RWPE1 (cell line): ENCODE measurements at regions not wholly inside any gene's neighbourhood (a gene's known extent, or its start where the extent isn't known, plus 50 kb on each side); places are given as distances from the start of the nearest gene placed in this dataset.

Experiments used
- CTCF ChIA-PET: fragments of 350-600 bp; sonication (Branson Sonifier 250); formaldehyde crosslinking; extraction: SDS; loops from one replicate; lab custom pipeline; 2021; lab: Yijun Ruan, JAX
- POLR2A ChIA-PET: fragments of 400-600 bp; formaldehyde crosslinking; extraction: SDS; loops from one replicate; lab custom pipeline; 2020; ENCODE audit warnings: antibody characterized with exemption; ENCODE audit not compliant: low non-redundant PET; lab: Yijun Ruan, JAX
- DNase-seq: peaks from one replicate; pipeline ENCODE4 v3.0.0; 2012; ENCODE audit warnings: low spot score
- H3K27ac ChIP-seq: fragments of 450-650 bp; 2 replicates; pipeline ENCODE4 v1.5.1; 2017
- CTCF ChIP-seq: fragments of 450-650 bp; conservative IDR thresholded peaks from 2 replicates; pipeline ENCODE4 v1.5.1; 2017; ENCODE audit warnings: low read depth, mild to moderate bottlenecking

- no peak for DNase-seq
- CTCF ChIA-PET, result no interaction called here
- H3K27ac ChIP-seq, result no peak overlapping the region
- POLR2A ChIA-PET, result no interaction called here
- TF ChIP-seq CTCF, result no peak
These were observed 1063.5 kb upstream of the NUDT12 start for GRCh38 chr5:104626122-104626521.

- ChIA-PET CTCF (interaction anchor here (0.7 kb wide), 1 partner anchor 1192 kb away, joined by 3 read pairs; no protein-coding TSS in a partner anchor), POLR2A (no interaction called here)
- no peak for DNase-seq
- H3K27ac ChIP-seq, result no peak overlapping the region
- TF ChIP-seq CTCF, result no peak
These were observed 1049.4 kb upstream of the NUDT12 start for GRCh38 chr5:104612005-104612404.

- H3K27ac ChIP-seq, result no peak overlapping the region
- POLR2A ChIA-PET, result no interaction called here
- no peak for TF ChIP-seq CTCF
- DNase-seq, result no peak
- CTCF ChIA-PET, result interaction anchor here (0.7 kb wide), 1 partner anchor 1192 kb away, joined by 3 read pairs; no protein-coding TSS in a partner anchor
These were observed 1048.7 kb upstream of the NUDT12 start for GRCh38 chr5:104611135-104611767.

- no peak overlapping the region for H3K27ac ChIP-seq
- ChIA-PET POLR2A (no interaction called here), CTCF (no interaction called here)
- TF ChIP-seq CTCF, result no peak
- no peak for DNase-seq
These were observed 1043.8 kb upstream of the NUDT12 start for GRCh38 chr5:104606258-104606829.

GRCh38 chr5:104599726-104600125, 1037.1 kb upstream of the NUDT12 start:
- ChIA-PET CTCF (no interaction called here), POLR2A (no interaction called here)
- TF ChIP-seq CTCF, result no peak
- H3K27ac ChIP-seq, result no peak overlapping the region
- DNase-seq, result no peak

- TF ChIP-seq CTCF, result no peak
- DNase-seq, result no peak
- ChIA-PET CTCF (no interaction called here), POLR2A (no interaction called here)
- no peak overlapping the region for H3K27ac ChIP-seq
These were observed 1035.7 kb upstream of the NUDT12 start for GRCh38 chr5:104598285-104598684.
